HCT116 (cell line): ENCODE measurements at regions not wholly inside any gene's neighbourhood (a gene's known extent, or its start where the extent isn't known, plus 50 kb on each side); places are given as distances from the start of the nearest gene placed in this dataset.

ENCODE experiments used
- ATAC-seq: fragments of 200-7000 bp; cut with Tn5 transposase; 2 replicates; pipeline ENCODE4 v1.9.1; 2020; ENCODE audit warnings: mild to moderate bottlenecking, moderate library complexity
- BruUV-seq: library from RNA; stranded (reverse); fragments of 400-500 nt; replicated peaks from 2 replicates; lab custom pipeline; 2021; lab: Mats Ljungman, UMichigan
- CTCF ChIA-PET: fragments of 300-600 bp; sonication (Branson Sonifier 250); formaldehyde crosslinking; loops from one replicate; lab custom pipeline; 2021; ENCODE audit warnings: antibody characterized with exemption; lab: Charles Lee
- POLR2A ChIA-PET: fragments of 300-600, 350-600 bp; sonication (Branson Sonifier 250); formaldehyde crosslinking; loops from one replicate; lab custom pipeline; 2021; ENCODE audit warnings: antibody characterized with exemption; lab: Charles Lee
- RAD21 ChIA-PET, 2 experiments: fragments of 300-600 bp; sonication (Branson Sonifier 250); formaldehyde crosslinking; loops; one replicate each; lab custom pipeline; 2023; ENCODE audit warnings: low total read pairs in 2 of 2; ENCODE audit not compliant: uncharacterized antibody in 2 of 2, unreplicated experiment in 2 of 2, low non-redundant PET in 1 of 2; lab: Charles Lee
- DNase-seq: peaks from one replicate; pipeline ENCODE4 v3.0.0-alpha.2; 2010; ENCODE audit warnings: low read depth, low spot score
- H2AFZ ChIP-seq: fragments of 200-600 bp; shearing (Covaris generic), sonication (generic); 2 replicates; pipeline ENCODE4 v1.6.1; 2017; ENCODE audit warnings: low read depth, mixed run types, mixed read lengths, antibody characterized with exemption, low read length; ENCODE audit not compliant: poor library complexity, severe bottlenecking
- H3K27ac ChIP-seq: 2 replicates; pipeline ENCODE4 v1.5.1; 2012; ENCODE audit warnings: low read depth, low read length
- H3K27me3 ChIP-seq: fragments of 200-600 bp; sonication (generic); 2 replicates; pipeline ENCODE4 v1.6.1; 2016; ENCODE audit warnings: mixed run types, low read length, mixed read lengths; ENCODE audit not compliant: insufficient read depth
- H3K36me3 ChIP-seq, 2 experiments: fragments of 200-500 bp in 1 of 2; fragments of 200-600 bp in 1 of 2; sonication (Bioruptor generic) in 1 of 2; sonication (generic) in 1 of 2; 2 replicates each; pipeline versions ENCODE4 v1.5.1 to v1.6.1; 2014 to 2016; ENCODE audit warnings: low read length in 2 of 2, inconsistent platforms in 1 of 2, mixed read lengths in 1 of 2, mixed run types in 1 of 2; ENCODE audit not compliant: insufficient read depth in 2 of 2, control insufficient read depth in 1 of 2
- H3K4me1 ChIP-seq, 2 experiments: fragments of 200-600 bp in 1 of 2; sonication (generic) in 1 of 2; 2 replicates each; pipeline versions ENCODE4 v1.5.1 to v1.6.1; 2012 to 2017; ENCODE audit warnings: low read length in 2 of 2, inconsistent platforms in 1 of 2, mild to moderate bottlenecking in 1 of 2, mixed read lengths in 1 of 2, mixed run types in 1 of 2, moderate library complexity in 1 of 2; ENCODE audit not compliant: insufficient read depth in 2 of 2, control insufficient read depth in 1 of 2
- H3K4me2 ChIP-seq: fragments of 200-600 bp; sonication (generic); 2 replicates; pipeline ENCODE4 v1.6.1; 2017; ENCODE audit warnings: mixed run types, low read length, mixed read lengths
- H3K4me3 ChIP-seq, 2 experiments: fragments of 200-600 bp in 1 of 2; sonication (generic) in 1 of 2; replicated peaks in 1 of 2; 2 replicates each; pipeline ENCODE4 v1.5.1; 2011 to 2016; ENCODE audit warnings: low read length in 2 of 2, control low read depth in 1 of 2, low read depth in 1 of 2, mild to moderate bottlenecking in 1 of 2, mixed read lengths in 1 of 2, mixed run types in 1 of 2
- H3K79me2 ChIP-seq: fragments of 200-600 bp; sonication (generic); 2 replicates; pipeline ENCODE4 v1.6.1; 2017; ENCODE audit warnings: mild to moderate bottlenecking, mixed run types, low read length, moderate library complexity, mixed read lengths; ENCODE audit not compliant: insufficient read depth
- H3K9ac ChIP-seq: fragments of 200-600 bp; sonication (generic); 2 replicates; pipeline ENCODE4 v1.6.1; 2016; ENCODE audit warnings: low read length, mixed read lengths
- H3K9me2 ChIP-seq: fragments of 200-600 bp; sonication (generic), shearing (Covaris generic); 2 replicates; pipeline ENCODE4 v1.6.1; 2017; ENCODE audit warnings: mixed run types, mild to moderate bottlenecking, moderate library complexity; ENCODE audit not compliant: insufficient read depth
- H3K9me3 ChIP-seq, 2 experiments: fragments of 200-500 bp in 1 of 2; fragments of 200-600 bp in 1 of 2; sonication (Bioruptor generic) in 1 of 2; sonication (generic) in 1 of 2; 2 replicates each; pipeline ENCODE4 v1.6.1; 2014 to 2017; ENCODE audit warnings: low read length in 2 of 2, mixed read lengths in 2 of 2, inconsistent platforms in 1 of 2, low read depth in 1 of 2, mild to moderate bottlenecking in 1 of 2, mixed run types in 1 of 2, moderate library complexity in 1 of 2; ENCODE audit not compliant: control insufficient read depth in 1 of 2, insufficient read depth in 1 of 2
- H4K20me1 ChIP-seq: fragments of 200-600 bp; sonication (generic), shearing (Covaris generic); 2 replicates; pipeline ENCODE4 v1.6.1; 2017; ENCODE audit warnings: mixed run types, mild to moderate bottlenecking, moderate library complexity; ENCODE audit not compliant: insufficient read depth
- ATF3 ChIP-seq: IDR thresholded peaks from 2 replicates; pipeline ENCODE4 v1.6.1; 2012
- CEBPB ChIP-seq: IDR thresholded peaks from 2 replicates; pipeline ENCODE4 v1.6.1; 2012; ENCODE audit warnings: low read depth
- MAX ChIP-seq: IDR thresholded peaks from 2 replicates; pipeline ENCODE4 v1.6.1; 2012
- POLR2A ChIP-seq: IDR thresholded peaks from 2 replicates; pipeline ENCODE4 v1.7.0; 2011; ENCODE audit warnings: borderline replicate concordance; ENCODE audit not compliant: insufficient read depth, insufficient read length; ENCODE audit errors: extremely low read depth
- RAD21 ChIP-seq: IDR thresholded peaks from 2 replicates; pipeline ENCODE4 v1.6.1; 2012; ENCODE audit warnings: low read depth, mild to moderate bottlenecking
- SIN3A ChIP-seq: IDR thresholded peaks from 2 replicates; pipeline ENCODE4 v1.6.1; 2012; ENCODE audit warnings: low read depth
- SRF ChIP-seq: IDR thresholded peaks from 2 replicates; pipeline ENCODE4 v1.6.1; 2012; ENCODE audit warnings: low read depth
- YY1 ChIP-seq: IDR thresholded peaks from 2 replicates; pipeline ENCODE4 v1.6.1; 2011; ENCODE audit warnings: low read length, low read depth, moderate library complexity, mild to moderate bottlenecking; ENCODE audit not compliant: insufficient replicate concordance; ENCODE audit errors: extremely low read depth
- ZBTB33 ChIP-seq: IDR thresholded peaks from 2 replicates; pipeline ENCODE4 v1.6.1; 2011; ENCODE audit warnings: mild to moderate bottlenecking, low read length, moderate library complexity; ENCODE audit not compliant: insufficient replicate concordance; ENCODE audit errors: extremely low read depth
- ZFX ChIP-seq: fragments of 450-650 bp; IDR thresholded peaks from 2 replicates; pipeline ENCODE4 v1.6.1; 2017
- ZNF274 ChIP-seq: fragments of 200-500 bp; sonication (Bioruptor generic); IDR thresholded peaks from 2 replicates; pipeline ENCODE4 v1.6.1; 2014; ENCODE audit warnings: mild to moderate bottlenecking, low read depth, low read length, inconsistent platforms
- intact Hi-C: fragments of 100-400 bp; cut with micrococcal nuclease; formaldehyde crosslinking; loops from 2 replicates; pipeline ENCODE4 v1.10.0; 2022
- TF ChIP-seq, protein P1 (sequence below), 3 experiments: fragments of 200-600 bp in 1 of 3; sonication (generic) in 1 of 3; IDR thresholded peaks in 2 of 3; conservative IDR thresholded peaks in 1 of 3; 2 replicates each; pipeline ENCODE4 v1.5.1; 2012 to 2017; ENCODE audit warnings: low read depth in 2 of 3, low read length in 2 of 3, antibody characterized with exemption in 1 of 3, borderline replicate concordance in 1 of 3, control low read depth in 1 of 3, mild to moderate bottlenecking in 1 of 3, mixed read lengths in 1 of 3, mixed run types in 1 of 3, moderate library complexity in 1 of 3; ENCODE audit not compliant: insufficient read depth in 1 of 3

- TF ChIP-seq MAX (no peak), SRF (no peak), POLR2A (no peak), CEBPB (no peak), RAD21 (no peak), ZBTB33 (no peak), ZNF274 (no peak), ZFX (no peak), SIN3A (no peak), ATF3 (no peak)
- TF ChIP-seq, all 23 proteins: peak for 0
These were observed 109.4 kb upstream of the INTU start (continued) for GRCh38 chr4:127523369-127523768.

GRCh38 chr4:127525608-127526007 is 107.1 kb upstream of the INTU start:
- H3K9me3 ChIP-seq = no peaks in the 10 kb centered on the region
- H3K79me2 ChIP-seq = no peaks in the 10 kb centered on the region
- no peaks in the 10 kb centered on the region for H3K27me3 ChIP-seq
- H3K4me3 ChIP-seq = no peak overlapping the region
- POLR2A ChIA-PET = no interaction called here
- RAD21 ChIA-PET = no interaction called here
- no peaks in the 10 kb centered on the region for H4K20me1 ChIP-seq
- TF ChIP-seq, protein P1, sequence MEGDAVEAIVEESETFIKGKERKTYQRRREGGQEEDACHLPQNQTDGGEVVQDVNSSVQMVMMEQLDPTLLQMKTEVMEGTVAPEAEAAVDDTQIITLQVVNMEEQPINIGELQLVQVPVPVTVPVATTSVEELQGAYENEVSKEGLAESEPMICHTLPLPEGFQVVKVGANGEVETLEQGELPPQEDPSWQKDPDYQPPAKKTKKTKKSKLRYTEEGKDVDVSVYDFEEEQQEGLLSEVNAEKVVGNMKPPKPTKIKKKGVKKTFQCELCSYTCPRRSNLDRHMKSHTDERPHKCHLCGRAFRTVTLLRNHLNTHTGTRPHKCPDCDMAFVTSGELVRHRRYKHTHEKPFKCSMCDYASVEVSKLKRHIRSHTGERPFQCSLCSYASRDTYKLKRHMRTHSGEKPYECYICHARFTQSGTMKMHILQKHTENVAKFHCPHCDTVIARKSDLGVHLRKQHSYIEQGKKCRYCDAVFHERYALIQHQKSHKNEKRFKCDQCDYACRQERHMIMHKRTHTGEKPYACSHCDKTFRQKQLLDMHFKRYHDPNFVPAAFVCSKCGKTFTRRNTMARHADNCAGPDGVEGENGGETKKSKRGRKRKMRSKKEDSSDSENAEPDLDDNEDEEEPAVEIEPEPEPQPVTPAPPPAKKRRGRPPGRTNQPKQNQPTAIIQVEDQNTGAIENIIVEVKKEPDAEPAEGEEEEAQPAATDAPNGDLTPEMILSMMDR (IDR thresholded peaks at IDR 0.05 in 2 of 3, conservative IDR thresholded peaks at IDR 0.05 in 1 of 3; ENCODE audit: borderline replicate concordance in 1 of 3, insufficient read depth in 1 of 3, low read depth in 2 of 3, low read length in 2 of 3) = no peak
- TF ChIP-seq ATF3 = no peak
- no peak for TF ChIP-seq YY1
- no peak overlapping the region for H3K9ac ChIP-seq
- intact Hi-C loops = no loop called here
- no TSS peak for BruUV-seq
- no peak overlapping the region for H3K4me2 ChIP-seq
- ATAC-seq (no peak), DNase-seq (no peak)
- no peaks in the 10 kb centered on the region for H3K36me3 ChIP-seq
- no peak overlapping the region for H2AFZ ChIP-seq
- CTCF ChIA-PET = no interaction called here
- H3K4me1 ChIP-seq = no peaks in the 10 kb centered on the region
- no peaks in the 10 kb centered on the region for H3K9me2 ChIP-seq
- no peak overlapping the region for H3K27ac ChIP-seq
